GM19240 (cell line): ENCODE measurements at regions not wholly inside any gene's neighbourhood (a gene's known extent, or its start where the extent isn't known, plus 50 kb on each side); places are given as distances from the start of the nearest gene placed in this dataset.

Experiments
- DNase-seq: peaks from one replicate; pipeline ENCODE4 v3.0.0; 2011; ENCODE audit warnings: low spot score; ENCODE audit not compliant: insufficient read length

- DNase-seq, result no peak
These were observed 786.4 kb downstream of the RNF144A start for GRCh38 chr2:7703543-7704144.

GRCh38 chr2:7704296-7704865 lies 787.2 kb downstream of the RNF144A start:
- DNase-seq, result no peak

- DNase-seq, result no peak
These were observed 789.6 kb downstream of the RNF144A start for GRCh38 chr2:7706791-7707190.

GRCh38 chr2:7707723-7708122 lies 790.5 kb downstream of the RNF144A start:
- DNase-seq, result no peak

GRCh38 chr2:7709907-7710306 lies 792.7 kb downstream of the RNF144A start:
- no peak for DNase-seq

- DNase-seq, result no peak
These were observed 794.0 kb downstream of the RNF144A start for GRCh38 chr2:7711167-7711566.

- no peak for DNase-seq
These were observed 802.7 kb downstream of the RNF144A start for GRCh38 chr2:7719876-7720275.

GRCh38 chr2:7721413-7721995 lies 804.3 kb downstream of the RNF144A start:
- no peak for DNase-seq

- DNase-seq, result no peak
These were observed 805.1 kb downstream of the RNF144A start for GRCh38 chr2:7722212-7722910.

GRCh38 chr2:7724336-7724735 lies 807.1 kb downstream of the RNF144A start:
- no peak for DNase-seq

GRCh38 chr2:7725171-7725849 lies 808.1 kb downstream of the RNF144A start:
- DNase-seq, result no peak

- DNase-seq, result no peak
These were observed 808.6 kb downstream of the RNF144A start for GRCh38 chr2:7725850-7726242.

GRCh38 chr2:7726989-7727388 lies 809.8 kb downstream of the RNF144A start:
- no peak for DNase-seq

GRCh38 chr2:7728388-7728787 lies 811.2 kb downstream of the RNF144A start:
- no peak for DNase-seq

- no peak for DNase-seq
These were observed 813.2 kb downstream of the RNF144A start for GRCh38 chr2:7730449-7730848.

GRCh38 chr2:7730990-7731389 lies 813.8 kb downstream of the RNF144A start:
- DNase-seq, result no peak

GRCh38 chr2:7732497-7732896 lies 815.3 kb downstream of the RNF144A start:
- no peak for DNase-seq

GRCh38 chr2:7736646-7737305 lies 819.6 kb downstream of the RNF144A start:
- no peak for DNase-seq

- DNase-seq, result no peak
These were observed 821.4 kb downstream of the RNF144A start for GRCh38 chr2:7738596-7738995.

GRCh38 chr2:7740114-7740513 lies 822.9 kb downstream of the RNF144A start:
- no peak for DNase-seq

GRCh38 chr2:7742301-7742700 lies 825.1 kb downstream of the RNF144A start:
- no peak for DNase-seq
